ENCODE measurements at regions not wholly inside any gene's neighbourhood (a gene's known extent, or its start where the extent isn't known, plus 50 kb on each side); places are given as distances from the start of the nearest gene placed in this dataset.

- no peaks in the 10 kb centered on the region for H3K4me1 Mint-ChIP-seq
- Histone ChIP-seq H3K9ac (ENCODE audit: extremely low read depth, low read length, poor library complexity, severe bottlenecking) (no peak overlapping the region), H3K36me3 (ENCODE audit: control insufficient read depth, insufficient read depth, low read length) (no peaks in the 10 kb centered on the region), H3K9me3 (ENCODE audit: control insufficient read depth, low read length) (no peaks in the 10 kb centered on the region), H3K27ac (ENCODE audit: low read depth, low read length) (no peak overlapping the region), H3K4me1 (ENCODE audit: control insufficient read depth, insufficient read depth, low read length) (no peaks in the 10 kb centered on the region), H3K4me3 (ENCODE audit: low read length) (no peak overlapping the region), H3K27me3 (ENCODE audit: control insufficient read depth, insufficient read depth, low read length, poor library complexity, severe bottlenecking) (no peaks in the 10 kb centered on the region)
- H3K4me3 Mint-ChIP-seq: no peak overlapping the region
- H3K36me3 Mint-ChIP-seq (ENCODE audit: low read depth): no peaks in the 10 kb centered on the region
- H3K27me3 Mint-ChIP-seq (ENCODE audit: insufficient read depth): no peaks in the 10 kb centered on the region
- WGBS, 2 experiments (ENCODE audit: insufficient coverage in 1 of 2, insufficient read length in 1 of 2): 97 to 100% methylated on average over 3 of the region's 3 CpGs
- H3K9me3 Mint-ChIP-seq: no peaks in the 10 kb centered on the region
- DNase-seq: no peak
- no peak for TF ChIP-seq CTCF (conservative IDR thresholded peaks at IDR 0.05)
- no peak overlapping the region for H3K27ac Mint-ChIP-seq
Observed at GRCh38 chr5:58002323-58002722, 457.6 kb downstream of the PLK2 start.

- Histone ChIP-seq H3K4me3 (ENCODE audit: low read length) (no peak overlapping the region), H3K27me3 (ENCODE audit: control insufficient read depth, insufficient read depth, low read length, poor library complexity, severe bottlenecking) (peaks cover 11% of the 10 kb centered on the region), H3K27ac (ENCODE audit: low read depth, low read length) (no peak overlapping the region), H3K36me3 (ENCODE audit: control insufficient read depth, insufficient read depth, low read length) (no peaks in the 10 kb centered on the region), H3K9me3 (ENCODE audit: control insufficient read depth, low read length) (peaks cover 5% of the 10 kb centered on the region), H3K4me1 (ENCODE audit: control insufficient read depth, insufficient read depth, low read length) (peaks cover 5% of the 10 kb centered on the region), H3K9ac (ENCODE audit: extremely low read depth, low read length, poor library complexity, severe bottlenecking) (no peak overlapping the region)
- DNase-seq: no peak
- Mint-ChIP-seq H3K4me1 (peaks cover 9% of the 10 kb centered on the region), H3K9me3 (no peaks in the 10 kb centered on the region), H3K27me3 (ENCODE audit: insufficient read depth) (peaks cover 9% of the 10 kb centered on the region), H3K27ac (no peak overlapping the region), H3K4me3 (no peak overlapping the region), H3K36me3 (ENCODE audit: low read depth) (no peaks in the 10 kb centered on the region)
- WGBS, 2 experiments (ENCODE audit: insufficient coverage in 1 of 2, insufficient read length in 1 of 2): 100% methylated on average over 1 of the region's 1 CpG; no CpG with 5 or more reads in 1 of the 2 experiments
- no peak for TF ChIP-seq CTCF (conservative IDR thresholded peaks at IDR 0.05)
Observed at GRCh38 chr5:57993866-57994265, 466.0 kb downstream of the PLK2 start.

GRCh38 chr5:57989378-57989777 is 470.5 kb downstream of the PLK2 start:
- H3K27ac Mint-ChIP-seq: no peak overlapping the region
- 58% methylated on average over 3 of the region's 3 CpGs; no CpG with 5 or more reads in 1 of the 2 experiments for WGBS, 2 experiments (ENCODE audit: insufficient coverage in 1 of 2, insufficient read length in 1 of 2)
- peaks cover 11% of the 10 kb centered on the region for H3K27me3 ChIP-seq (ENCODE audit: control insufficient read depth, insufficient read depth, low read length, poor library complexity, severe bottlenecking)
- H3K4me3 Mint-ChIP-seq: no peak overlapping the region
- TF ChIP-seq CTCF (conservative IDR thresholded peaks at IDR 0.05): no peak
- peaks cover 11% of the 10 kb centered on the region for H3K4me1 Mint-ChIP-seq
- H3K36me3 ChIP-seq (ENCODE audit: control insufficient read depth, insufficient read depth, low read length): no peaks in the 10 kb centered on the region
- no peak overlapping the region for H3K27ac ChIP-seq (ENCODE audit: low read depth, low read length)
- H3K4me1 ChIP-seq (ENCODE audit: control insufficient read depth, insufficient read depth, low read length): peaks cover 6% of the 10 kb centered on the region
- H3K9me3 Mint-ChIP-seq: no peaks in the 10 kb centered on the region
- peaks cover 9% of the 10 kb centered on the region for H3K27me3 Mint-ChIP-seq (ENCODE audit: insufficient read depth)
- no peaks in the 10 kb centered on the region for H3K36me3 Mint-ChIP-seq (ENCODE audit: low read depth)
- H3K4me3 ChIP-seq (ENCODE audit: low read length): no peak overlapping the region
- H3K9me3 ChIP-seq (ENCODE audit: control insufficient read depth, low read length): peaks cover 5% of the 10 kb centered on the region
- H3K9ac ChIP-seq (ENCODE audit: extremely low read depth, low read length, poor library complexity, severe bottlenecking): no peak overlapping the region
- DNase-seq: no peak

Data from endodermal cell (in vitro differentiated cells).